Endothelial cell of umbilical vein (primary cell): ENCODE measurements at regions not wholly inside any gene's neighbourhood (a gene's known extent, or its start where the extent isn't known, plus 50 kb on each side); places are given as distances from the start of the nearest gene placed in this dataset.

Experiments
- BruUV-seq: library from RNA; stranded (reverse); fragments of 400-500 nt; replicated peaks from 2 replicates; lab custom pipeline; 2021; lab: Mats Ljungman, UMichigan
- CTCF ChIA-PET: fragments of 300-600, 350-600 bp; sonication (Branson Sonifier 250); formaldehyde crosslinking; loops from one replicate; lab custom pipeline; 2021; ENCODE audit warnings: antibody characterized with exemption, inconsistent platforms; lab: Charles Lee
- POLR2A ChIA-PET: fragments of 300-600, 350-600 bp; sonication (Branson Sonifier 250); formaldehyde crosslinking; loops from one replicate; lab custom pipeline; 2021; ENCODE audit warnings: antibody characterized with exemption, inconsistent platforms; lab: Charles Lee
- DNase-seq: peaks from one replicate; pipeline ENCODE4 v3.0.0-alpha.2; 2011; ENCODE audit warnings: low read depth, low spot score
- FAIRE-seq: peaks from 2 replicates; lab custom pipeline; 2011; peaks lifted over from hg19 to GRCh38; lab: Jason Lieb, UNC
- H2AFZ ChIP-seq: 2 replicates; pipeline ENCODE4 v1.6.0; 2012; ENCODE audit warnings: low read depth, low read length, control low read depth, inconsistent platforms
- H3K27ac ChIP-seq: 2 replicates; pipeline ENCODE4 v1.5.1; 2011; ENCODE audit warnings: low read depth, mild to moderate bottlenecking, control low read depth, low read length, moderate library complexity; ENCODE audit not compliant: insufficient read depth
- H3K27me3 ChIP-seq, 2 experiments: 2 replicates each; pipeline versions ENCODE4 v1.6.0 to v1.6.1; 2011; ENCODE audit warnings: low read length in 2 of 2, mixed read lengths in 1 of 2; ENCODE audit not compliant: control insufficient read depth in 2 of 2, insufficient read depth in 2 of 2
- H3K36me3 ChIP-seq, 2 experiments: 2 replicates in 1 of 2; 3 replicates in 1 of 2; pipeline ENCODE4 v1.5.1; 2011; ENCODE audit warnings: low read length in 2 of 2, mild to moderate bottlenecking in 1 of 2, moderate library complexity in 1 of 2; ENCODE audit not compliant: control insufficient read depth in 2 of 2, insufficient read depth in 2 of 2; ENCODE audit errors: extremely low read depth in 1 of 2
- H3K4me1 ChIP-seq: 3 replicates; pipeline ENCODE4 v1.5.1; 2011; ENCODE audit warnings: mild to moderate bottlenecking, low read length; ENCODE audit not compliant: control insufficient read depth, insufficient read depth; ENCODE audit errors: extremely low read depth
- H3K4me2 ChIP-seq: 2 replicates; pipeline ENCODE4 v1.6.1; 2011; ENCODE audit warnings: low read length, control low read depth, mixed read lengths; ENCODE audit not compliant: insufficient read depth
- H3K4me3 ChIP-seq, 3 experiments: fragments of 200-600 bp in 1 of 3; sonication (generic), shearing (Covaris generic) in 1 of 3; replicated peaks in 1 of 3; 2 replicates each; pipeline ENCODE4 v1.5.1; 2011 to 2016; ENCODE audit warnings: control low read depth in 3 of 3, low read length in 3 of 3, mild to moderate bottlenecking in 2 of 3, inconsistent platforms in 1 of 3, low read depth in 1 of 3, moderate library complexity in 1 of 3; ENCODE audit not compliant: insufficient read depth in 1 of 3
- H3K79me2 ChIP-seq: 2 replicates; pipeline ENCODE4 v1.6.0; 2012; ENCODE audit warnings: low read length, inconsistent platforms; ENCODE audit not compliant: control insufficient read depth, insufficient read depth
- H3K9ac ChIP-seq: replicated peaks from 2 replicates; pipeline ENCODE3; 2011; ENCODE audit warnings: low read length, control low read depth; ENCODE audit not compliant: insufficient read depth; ENCODE audit errors: extremely low read depth
- H3K9me1 ChIP-seq: replicated peaks from 3 replicates; pipeline ENCODE4 v1.6.0; 2011; ENCODE audit warnings: mild to moderate bottlenecking, low read length; ENCODE audit not compliant: control insufficient read depth, insufficient read depth; ENCODE audit errors: extremely low read depth
- H3K9me3 ChIP-seq: replicated peaks from 2 replicates; pipeline ENCODE4 v1.5.1; 2012; ENCODE audit warnings: low read length, inconsistent platforms; ENCODE audit not compliant: control insufficient read depth, insufficient read depth
- H4K20me1 ChIP-seq: replicated peaks from 2 replicates; pipeline ENCODE3; 2011; ENCODE audit warnings: mild to moderate bottlenecking, low read length; ENCODE audit not compliant: control insufficient read depth, insufficient read depth; ENCODE audit errors: extremely low read depth
- CTCF ChIP-seq, 2 donors: IDR thresholded peaks; 1 replicate in 1 of 2; 2 replicates in 1 of 2; pipeline ENCODE4 v1.5.1; 2011; ENCODE audit warnings: low read length in 2 of 2, mild to moderate bottlenecking in 2 of 2, moderate library complexity in 2 of 2, control low read depth in 1 of 2, inconsistent platforms in 1 of 2, low read depth in 1 of 2; ENCODE audit not compliant: insufficient read depth in 1 of 2; ENCODE audit errors: extremely low read depth in 1 of 2
- EZH2 ChIP-seq: IDR thresholded peaks from 2 replicates; pipeline ENCODE4 v1.6.1; 2012; ENCODE audit warnings: borderline replicate concordance, low read depth, mild to moderate bottlenecking, moderate library complexity, low read length, inconsistent platforms; ENCODE audit not compliant: severe bottlenecking
- FOS ChIP-seq: IDR thresholded peaks from 2 replicates; pipeline ENCODE4 v1.6.1; 2011; ENCODE audit warnings: mild to moderate bottlenecking, low read length, moderate library complexity, borderline replicate concordance; ENCODE audit not compliant: insufficient read depth
- GATA2 ChIP-seq: IDR thresholded peaks from 2 replicates; pipeline ENCODE4 v1.7.0; 2011; ENCODE audit warnings: low read depth, mild to moderate bottlenecking, moderate library complexity, mixed read lengths, low read length; ENCODE audit not compliant: insufficient read length, insufficient read depth
- JUN ChIP-seq: IDR thresholded peaks from 2 replicates; pipeline ENCODE4 v1.6.1; 2011; ENCODE audit warnings: borderline replicate concordance, low read depth; ENCODE audit not compliant: insufficient read length, insufficient read depth
- MAX ChIP-seq: IDR thresholded peaks from 2 replicates; pipeline ENCODE4 v1.6.1; 2011; ENCODE audit not compliant: insufficient read depth, insufficient read length
- MYC ChIP-seq: IDR thresholded peaks from one replicate; pipeline ENCODE4 v1.6.1; 2011; ENCODE audit warnings: mild to moderate bottlenecking, low read depth, low read length
- POLR2A ChIP-seq: IDR thresholded peaks from 2 replicates; pipeline ENCODE4 v1.6.1; 2012; ENCODE audit warnings: low read depth, mild to moderate bottlenecking, control low read depth, low read length
- POLR2AphosphoS5 ChIP-seq: IDR thresholded peaks from 2 replicates; pipeline ENCODE4 v1.6.1; 2012; ENCODE audit warnings: low read depth, mild to moderate bottlenecking, control low read depth, low read length, moderate library complexity; ENCODE audit not compliant: insufficient read depth
- dilution Hi-C: fragments of 300-500 bp; cut with MboI; formaldehyde crosslinking; loops from one replicate; pipeline ENCODE4 v1.15.0; 2019; ENCODE audit warnings: low sequenced_read_pairs; ENCODE audit not compliant: extremely low pct_ligation_motif_present
- intact Hi-C: fragments of 100-400 bp; cut with micrococcal nuclease; formaldehyde crosslinking; loops from one replicate; pipeline ENCODE4 v1.10.0; 2022

- Histone ChIP-seq H3K27ac (no peak overlapping the region), H3K4me1 (no peaks in the 10 kb centered on the region), H3K9me1 (no peaks in the 10 kb centered on the region), H3K79me2 (no peaks in the 10 kb centered on the region), H2AFZ (no peak overlapping the region), H3K9me3 (no peaks in the 10 kb centered on the region), H3K4me3 (no peak overlapping the region), H3K27me3 (no peaks in the 10 kb centered on the region), H4K20me1 (no peaks in the 10 kb centered on the region), H3K36me3 (no peaks in the 10 kb centered on the region), H3K9ac (no peak overlapping the region), H3K4me2 (no peak overlapping the region)
- ChIA-PET CTCF (no interaction called here), POLR2A (no interaction called here)
- FAIRE-seq = no peak
- intact Hi-C loops (no loop called here), dilution Hi-C loops (no loop called here)
- DNase-seq = no peak
- no TSS peak for BruUV-seq
- TF ChIP-seq POLR2AphosphoS5 (no peak), JUN (no peak), GATA2 (no peak), MAX (no peak), POLR2A (no peak), EZH2 (no peak), MYC (no peak), FOS (no peak), CTCF (IDR thresholded peaks at IDR 0.05; ENCODE audit: extremely low read depth in 1 of 2, insufficient read depth in 1 of 2, low read depth in 1 of 2, low read length in 2 of 2) (no peak)
Measured at GRCh38 chr1:213539464-213539863, 448.3 kb upstream of the PROX1 start.
